ENCODE measurements at regions not wholly inside any gene's neighbourhood (a gene's known extent, or its start where the extent isn't known, plus 50 kb on each side); places are given as distances from the start of the nearest gene placed in this dataset.

DNA sequence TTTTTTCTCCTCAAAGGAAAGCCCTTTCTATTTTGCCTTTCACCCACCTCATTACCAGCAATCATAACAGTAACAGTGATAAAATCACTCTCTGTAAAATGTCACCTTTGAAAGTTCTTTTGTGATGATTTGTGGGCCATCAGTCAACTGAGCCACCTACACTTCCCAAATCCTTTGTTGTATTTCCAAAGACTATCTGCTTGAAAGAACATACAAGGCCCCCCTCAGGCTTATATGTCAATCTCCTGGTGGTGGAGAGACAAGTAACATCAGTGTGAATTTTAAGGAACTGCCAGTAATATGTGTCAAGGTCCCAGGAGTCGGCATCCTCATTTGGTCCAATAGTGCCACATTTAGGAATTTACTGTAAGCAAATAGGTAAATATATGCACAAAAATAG lies 161.1 kb upstream of the EOMES start:
- Histone ChIP-seq H3K4me1 (peaks cover 18% of the 10 kb centered on the region), H3K9ac (no peak overlapping the region), H3K9me3 (ENCODE audit: low read depth) (no peaks in the 10 kb centered on the region), H2AFZ (replicated peaks) (no peak overlapping the region), H3K27ac (no peak overlapping the region), H4K20me1 (ENCODE audit: low read depth) (no peaks in the 10 kb centered on the region), H3K27me3 (no peaks in the 10 kb centered on the region), H3K4me2 (peak overlapping the region; percentile 0), H3K4me3 (no peak overlapping the region), H3K79me2 (ENCODE audit: low read depth) (no peaks in the 10 kb centered on the region), H3K36me3 (no peaks in the 10 kb centered on the region), H3F3A (ENCODE audit: low read depth) (no peaks in the 10 kb centered on the region)
- no peak overlapping the region for H3K27ac Mint-ChIP-seq
- no peaks in the 10 kb centered on the region for H3K9me3 Mint-ChIP-seq
- H3K4me3 Mint-ChIP-seq, result no peak overlapping the region
- DNase-seq (ENCODE audit: low spot score), result peak; percentile 47
- TF ChIP-seq EZH2phosphoT487 (IDR thresholded peaks at IDR 0.05), result no peak
- TF ChIP-seq, protein P1, sequence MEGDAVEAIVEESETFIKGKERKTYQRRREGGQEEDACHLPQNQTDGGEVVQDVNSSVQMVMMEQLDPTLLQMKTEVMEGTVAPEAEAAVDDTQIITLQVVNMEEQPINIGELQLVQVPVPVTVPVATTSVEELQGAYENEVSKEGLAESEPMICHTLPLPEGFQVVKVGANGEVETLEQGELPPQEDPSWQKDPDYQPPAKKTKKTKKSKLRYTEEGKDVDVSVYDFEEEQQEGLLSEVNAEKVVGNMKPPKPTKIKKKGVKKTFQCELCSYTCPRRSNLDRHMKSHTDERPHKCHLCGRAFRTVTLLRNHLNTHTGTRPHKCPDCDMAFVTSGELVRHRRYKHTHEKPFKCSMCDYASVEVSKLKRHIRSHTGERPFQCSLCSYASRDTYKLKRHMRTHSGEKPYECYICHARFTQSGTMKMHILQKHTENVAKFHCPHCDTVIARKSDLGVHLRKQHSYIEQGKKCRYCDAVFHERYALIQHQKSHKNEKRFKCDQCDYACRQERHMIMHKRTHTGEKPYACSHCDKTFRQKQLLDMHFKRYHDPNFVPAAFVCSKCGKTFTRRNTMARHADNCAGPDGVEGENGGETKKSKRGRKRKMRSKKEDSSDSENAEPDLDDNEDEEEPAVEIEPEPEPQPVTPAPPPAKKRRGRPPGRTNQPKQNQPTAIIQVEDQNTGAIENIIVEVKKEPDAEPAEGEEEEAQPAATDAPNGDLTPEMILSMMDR (IDR thresholded peaks at IDR 0.05), result no peak
- TF ChIP-seq EZH2 (IDR thresholded peaks at IDR 0.05), result no peak
- peaks cover 2% of the 10 kb centered on the region for H3K27me3 Mint-ChIP-seq (ENCODE audit: insufficient read depth, low read depth)
- no peaks in the 10 kb centered on the region for H3K36me3 Mint-ChIP-seq
- H3K4me1 Mint-ChIP-seq, result peaks cover 4% of the 10 kb centered on the region

DNA sequence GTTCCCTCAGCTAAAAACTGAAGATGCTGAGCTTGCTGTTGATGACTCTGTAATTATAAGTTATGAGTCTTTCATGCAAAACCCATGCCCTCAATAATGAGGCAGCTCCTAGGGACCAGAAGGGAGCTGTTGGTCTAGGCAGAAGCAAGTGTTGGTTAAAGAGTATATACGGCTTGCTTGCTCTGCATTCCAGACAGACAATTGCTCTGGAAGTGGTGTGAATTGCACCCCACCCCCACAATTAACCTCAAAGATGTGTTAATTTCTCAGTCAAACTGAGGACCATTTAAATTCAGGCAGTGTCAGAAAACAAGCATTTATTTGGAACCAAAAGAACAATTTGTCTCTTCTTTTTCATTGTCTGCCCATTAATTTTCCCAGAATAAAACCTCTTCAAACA lies 163.5 kb upstream of the EOMES start:
- no peaks in the 10 kb centered on the region for H3K9me3 Mint-ChIP-seq
- Histone ChIP-seq H3K4me3 (no peak overlapping the region), H3F3A (ENCODE audit: low read depth) (no peaks in the 10 kb centered on the region), H2AFZ (replicated peaks) (no peak overlapping the region), H3K79me2 (ENCODE audit: low read depth) (no peaks in the 10 kb centered on the region), H4K20me1 (ENCODE audit: low read depth) (no peaks in the 10 kb centered on the region), H3K27me3 (no peaks in the 10 kb centered on the region), H3K9me3 (ENCODE audit: low read depth) (no peaks in the 10 kb centered on the region), H3K27ac (no peak overlapping the region), H3K4me1 (peaks cover 18% of the 10 kb centered on the region), H3K36me3 (no peaks in the 10 kb centered on the region), H3K4me2 (peak overlapping the region; percentile 28), H3K9ac (no peak overlapping the region)
- peaks cover 4% of the 10 kb centered on the region for H3K4me1 Mint-ChIP-seq
- peak; percentile 9 for DNase-seq (ENCODE audit: low spot score)
- no peak overlapping the region for H3K4me3 Mint-ChIP-seq
- H3K27ac Mint-ChIP-seq, result no peak overlapping the region
- H3K36me3 Mint-ChIP-seq, result no peaks in the 10 kb centered on the region
- H3K27me3 Mint-ChIP-seq (ENCODE audit: insufficient read depth, low read depth), result peaks cover 5% of the 10 kb centered on the region
- TF ChIP-seq EZH2phosphoT487 (IDR thresholded peaks at IDR 0.05), result no peak
- no peak for TF ChIP-seq EZH2 (IDR thresholded peaks at IDR 0.05)
- TF ChIP-seq, protein P1 (IDR thresholded peaks at IDR 0.05), result no peak

DNA sequence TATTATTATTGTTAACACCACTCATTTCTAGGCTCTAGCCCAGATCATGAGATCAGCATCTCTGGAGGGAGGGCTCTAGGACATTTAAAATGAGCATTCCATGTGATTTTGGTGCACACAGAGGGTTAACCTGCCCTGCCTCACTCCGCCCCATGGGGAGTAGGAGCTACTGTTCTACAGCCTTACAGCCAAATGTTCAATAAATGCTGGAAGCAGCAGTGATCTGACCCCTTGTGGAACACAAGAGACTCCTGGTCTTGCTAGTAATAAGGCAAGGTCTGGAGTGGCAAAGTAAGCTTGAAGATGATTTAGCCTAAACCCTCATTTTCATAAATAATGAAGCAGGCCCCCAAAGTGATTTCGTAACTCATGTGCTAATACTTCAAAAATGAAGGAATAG lies 166.4 kb upstream of the EOMES start:
- H3K27me3 Mint-ChIP-seq (ENCODE audit: insufficient read depth, low read depth), result peaks cover 5% of the 10 kb centered on the region

More for the DNA sequence above, 166.4 kb upstream of the EOMES start:
- H3K4me1 ChIP-seq, result peaks cover 12% of the 10 kb centered on the region
- no peak overlapping the region for H3K9ac ChIP-seq
- Mint-ChIP-seq H3K4me3 (no peak overlapping the region), H3K4me1 (no peaks in the 10 kb centered on the region), H3K9me3 (no peaks in the 10 kb centered on the region), H3K36me3 (no peaks in the 10 kb centered on the region), H3K27ac (no peak overlapping the region)
- no peaks in the 10 kb centered on the region for H3F3A ChIP-seq (ENCODE audit: low read depth)
- no peaks in the 10 kb centered on the region for H3K9me3 ChIP-seq (ENCODE audit: low read depth)
- no peak overlapping the region for H3K4me3 ChIP-seq
- H3K27ac ChIP-seq, result no peak overlapping the region
- H3K36me3 ChIP-seq, result no peaks in the 10 kb centered on the region
- H3K79me2 ChIP-seq (ENCODE audit: low read depth), result no peaks in the 10 kb centered on the region
- H3K27me3 ChIP-seq, result no peaks in the 10 kb centered on the region
- TF ChIP-seq, protein P1 (IDR thresholded peaks at IDR 0.05), result no peak
- no peak for TF ChIP-seq EZH2phosphoT487 (IDR thresholded peaks at IDR 0.05)
- no peak for TF ChIP-seq EZH2 (IDR thresholded peaks at IDR 0.05)
- no peaks in the 10 kb centered on the region for H4K20me1 ChIP-seq (ENCODE audit: low read depth)
- no peak overlapping the region for H2AFZ ChIP-seq (replicated peaks)
- H3K4me2 ChIP-seq, result no peak overlapping the region
- peak; percentile 15 for DNase-seq (ENCODE audit: low spot score)
